BLaER1 (cell line): ENCODE measurements at regions not wholly inside any gene's neighbourhood (a gene's known extent, or its start where the extent isn't known, plus 50 kb on each side); places are given as distances from the start of the nearest gene placed in this dataset.

Source experiments
- H3K27ac ChIP-seq: shearing (Covaris generic); formaldehyde crosslinking; 2 replicates; pipeline ENCODE4 v1.8.1; 2022
- H3K27me3 ChIP-seq: shearing (Covaris generic); formaldehyde crosslinking; 2 replicates; pipeline ENCODE4 v1.8.1; 2022
- H3K36me3 ChIP-seq: shearing (Covaris generic); formaldehyde crosslinking; 2 replicates; pipeline ENCODE4 v1.8.1; 2022
- H3K4me1 ChIP-seq: shearing (Covaris generic); formaldehyde crosslinking; 2 replicates; pipeline ENCODE4 v1.8.1; 2022
- H3K4me2 ChIP-seq: shearing (Covaris generic); formaldehyde crosslinking; 2 replicates; pipeline ENCODE4 v1.8.1; 2022
- H3K4me3 ChIP-seq: shearing (Covaris generic); formaldehyde crosslinking; 2 replicates; pipeline ENCODE4 v1.8.1; 2022
- H3K9ac ChIP-seq: shearing (Covaris generic); formaldehyde crosslinking; 2 replicates; pipeline ENCODE4 v1.8.1; 2022
- H3K9me3 ChIP-seq: shearing (Covaris generic); formaldehyde crosslinking; 2 replicates; pipeline ENCODE4 v1.8.1; 2022
- H4K20me1 ChIP-seq: shearing (Covaris generic); formaldehyde crosslinking; 2 replicates; pipeline ENCODE4 v1.8.1; 2022
- Cebpa-rat ChIP-seq: shearing (Covaris generic); IDR thresholded peaks from 2 replicates; pipeline ENCODE4 v1.8.1; 2022

DNA sequence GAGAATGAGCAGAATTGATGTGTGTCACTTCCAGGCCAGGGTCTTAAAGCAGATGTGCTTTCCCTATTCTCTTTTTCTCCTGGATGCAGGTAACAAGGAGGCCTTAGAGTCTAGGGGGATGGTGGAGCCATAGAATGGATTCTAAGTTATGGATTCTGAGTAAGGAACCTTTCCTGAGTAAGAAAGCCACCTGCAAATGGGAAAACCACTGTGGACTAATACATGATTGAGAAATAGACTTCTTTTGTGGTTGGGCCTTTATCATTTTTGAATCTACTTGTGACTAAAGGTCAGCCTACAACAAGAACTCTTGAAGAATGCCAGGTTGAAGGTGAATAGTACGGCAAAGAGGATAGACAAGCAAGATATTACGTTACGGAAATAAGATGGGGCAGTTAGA lies 116.1 kb downstream of the CDC7 start:
- Histone ChIP-seq H3K9me3 (no peaks in the 10 kb centered on the region), H3K36me3 (no peaks in the 10 kb centered on the region), H3K9ac (no peak overlapping the region), H3K27ac (no peak overlapping the region), H3K4me1 (peaks cover 7% of the 10 kb centered on the region), H4K20me1 (no peaks in the 10 kb centered on the region), H3K27me3 (no peaks in the 10 kb centered on the region), H3K4me2 (no peak overlapping the region), H3K4me3 (no peak overlapping the region)
- no peak for TF ChIP-seq Cebpa-rat

DNA sequence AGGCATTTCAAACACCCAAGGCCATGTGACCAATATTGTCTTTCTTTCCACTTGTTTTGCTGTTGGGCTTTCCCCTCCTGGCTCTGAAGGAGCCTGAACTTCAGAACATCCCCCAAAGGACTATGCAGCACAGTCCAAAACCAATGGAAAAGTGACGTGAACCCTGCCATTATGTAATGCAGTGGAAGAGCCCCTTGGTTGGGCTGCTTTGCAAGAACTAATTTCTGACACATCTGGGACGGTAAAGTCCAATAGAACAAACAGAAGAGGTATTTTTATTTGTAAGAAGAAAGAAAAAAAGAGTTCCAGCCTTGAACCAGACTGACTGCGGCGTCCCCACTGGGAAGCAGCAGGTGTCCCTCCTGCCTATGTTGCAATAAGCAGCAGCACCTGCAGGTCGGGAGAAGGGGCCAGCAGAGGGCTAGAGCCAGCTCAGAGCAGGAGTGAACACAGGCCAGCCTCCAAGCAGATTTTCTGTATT lies 116.7 kb downstream of the CDC7 start:
- no peak overlapping the region for H3K27ac ChIP-seq
- H4K20me1 ChIP-seq: no peaks in the 10 kb centered on the region
- no peak overlapping the region for H3K4me2 ChIP-seq
- H3K9me3 ChIP-seq: no peaks in the 10 kb centered on the region
- H3K36me3 ChIP-seq: no peaks in the 10 kb centered on the region
- no peak overlapping the region for H3K9ac ChIP-seq
- H3K4me3 ChIP-seq: no peak overlapping the region
- TF ChIP-seq Cebpa-rat: no peak
- no peaks in the 10 kb centered on the region for H3K27me3 ChIP-seq
- peaks cover 1% of the 10 kb centered on the region; the same call in 1 of the 2 replicates for H3K4me1 ChIP-seq

DNA sequence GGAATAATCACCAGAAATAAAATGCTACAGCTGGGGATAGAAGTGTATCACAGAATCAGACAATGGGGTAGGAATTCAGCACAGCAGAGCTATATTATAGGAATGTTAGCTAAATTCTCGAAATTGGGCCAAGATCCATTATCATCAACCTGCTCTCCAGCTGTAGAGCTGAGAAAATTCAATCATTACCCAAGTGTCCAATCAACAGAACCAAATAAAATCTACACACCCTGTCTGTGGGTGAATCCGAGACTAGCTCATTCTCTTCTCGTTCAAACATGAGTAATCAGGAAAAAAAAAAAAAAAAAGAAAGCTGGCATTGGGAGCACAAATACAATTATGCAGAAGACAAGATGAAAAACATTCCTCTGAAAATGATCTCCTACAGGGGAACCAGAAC lies 119.2 kb downstream of the CDC7 start:
- H3K4me1 ChIP-seq: no peaks in the 10 kb centered on the region
- H3K4me3 ChIP-seq: no peak overlapping the region
- H3K9ac ChIP-seq: no peak overlapping the region
- no peaks in the 10 kb centered on the region for H3K27me3 ChIP-seq
- no peak for TF ChIP-seq Cebpa-rat
- no peak overlapping the region for H3K4me2 ChIP-seq
- no peaks in the 10 kb centered on the region for H4K20me1 ChIP-seq
- no peaks in the 10 kb centered on the region for H3K9me3 ChIP-seq
- no peaks in the 10 kb centered on the region for H3K36me3 ChIP-seq
- no peak overlapping the region for H3K27ac ChIP-seq

DNA sequence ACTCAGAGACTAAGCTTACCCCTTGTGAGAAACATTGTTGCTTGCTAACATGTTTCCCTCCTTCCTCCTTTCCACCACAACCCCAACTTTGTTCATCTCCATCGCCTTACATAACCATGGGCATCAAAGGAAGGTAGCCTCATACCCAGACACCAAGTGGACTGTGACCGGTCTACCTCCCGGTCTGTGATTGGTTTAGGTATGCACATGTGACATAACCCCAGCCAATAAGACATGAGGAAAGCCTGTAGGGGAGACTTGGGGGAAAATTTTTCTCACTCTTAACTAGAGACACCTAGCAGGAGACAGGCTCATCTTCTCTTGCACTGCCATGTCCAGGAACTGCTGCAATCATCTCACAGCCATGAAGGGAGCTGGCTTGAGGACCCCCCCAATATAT lies 120.7 kb downstream of the CDC7 start:
- H3K27me3 ChIP-seq: no peaks in the 10 kb centered on the region
- H3K4me3 ChIP-seq: no peak overlapping the region
- no peaks in the 10 kb centered on the region for H3K36me3 ChIP-seq
- H3K27ac ChIP-seq: no peak overlapping the region
- no peaks in the 10 kb centered on the region for H3K4me1 ChIP-seq
- H3K9ac ChIP-seq: no peak overlapping the region
- no peak overlapping the region for H3K4me2 ChIP-seq
- no peaks in the 10 kb centered on the region for H3K9me3 ChIP-seq
- no peaks in the 10 kb centered on the region for H4K20me1 ChIP-seq
- no peak for TF ChIP-seq Cebpa-rat

DNA sequence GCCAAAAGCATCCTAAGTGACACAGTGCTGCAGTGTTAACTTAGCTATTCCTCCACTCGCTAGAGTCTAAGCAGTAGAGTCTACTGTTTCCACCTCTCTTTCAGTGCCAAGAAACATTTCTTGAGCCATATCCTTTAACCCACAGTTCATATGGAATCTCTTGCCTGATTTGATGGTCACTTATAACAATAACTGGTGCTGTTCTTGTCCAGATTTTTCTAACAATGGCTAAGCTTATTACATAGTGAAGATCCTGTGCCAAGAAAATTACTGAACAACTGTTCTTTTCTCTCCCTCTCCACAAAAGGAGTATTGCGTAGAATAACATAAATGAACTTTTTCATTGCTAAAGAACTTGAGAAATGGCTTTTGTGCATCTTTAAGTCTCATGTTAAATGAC lies 121.3 kb downstream of the CDC7 start:
- TF ChIP-seq Cebpa-rat: no peak
- H3K4me2 ChIP-seq: no peak overlapping the region
- no peaks in the 10 kb centered on the region for H3K9me3 ChIP-seq
- H4K20me1 ChIP-seq: no peaks in the 10 kb centered on the region
- H3K4me1 ChIP-seq: no peaks in the 10 kb centered on the region
- H3K36me3 ChIP-seq: no peaks in the 10 kb centered on the region
- no peak overlapping the region for H3K9ac ChIP-seq
- no peak overlapping the region for H3K4me3 ChIP-seq
- no peak overlapping the region for H3K27ac ChIP-seq
- H3K27me3 ChIP-seq: no peaks in the 10 kb centered on the region

DNA sequence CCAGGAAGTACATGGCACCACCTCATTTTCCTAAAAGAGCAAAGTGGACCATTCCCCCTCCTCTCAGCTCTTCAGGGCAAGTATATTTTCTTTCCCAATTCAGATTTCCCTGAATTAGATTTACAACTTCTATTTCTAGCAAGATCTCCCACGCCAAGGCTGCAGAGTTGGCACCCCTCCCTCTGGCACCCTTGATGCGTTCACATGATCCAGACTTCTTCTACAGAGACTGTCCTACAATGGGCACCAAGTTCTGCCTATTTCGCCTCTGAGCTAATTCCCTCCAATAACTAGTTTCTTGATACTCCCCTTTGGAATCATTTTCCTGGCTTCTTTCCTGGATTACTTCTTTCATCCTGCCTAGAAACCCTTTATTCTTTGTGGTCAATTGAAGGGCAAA lies 122.0 kb downstream of the CDC7 start:
- Histone ChIP-seq H3K27ac (no peak overlapping the region), H4K20me1 (no peaks in the 10 kb centered on the region), H3K27me3 (no peaks in the 10 kb centered on the region), H3K4me2 (no peak overlapping the region), H3K4me3 (no peak overlapping the region), H3K36me3 (no peaks in the 10 kb centered on the region), H3K4me1 (no peaks in the 10 kb centered on the region), H3K9me3 (no peaks in the 10 kb centered on the region), H3K9ac (no peak overlapping the region)
- no peak for TF ChIP-seq Cebpa-rat

DNA sequence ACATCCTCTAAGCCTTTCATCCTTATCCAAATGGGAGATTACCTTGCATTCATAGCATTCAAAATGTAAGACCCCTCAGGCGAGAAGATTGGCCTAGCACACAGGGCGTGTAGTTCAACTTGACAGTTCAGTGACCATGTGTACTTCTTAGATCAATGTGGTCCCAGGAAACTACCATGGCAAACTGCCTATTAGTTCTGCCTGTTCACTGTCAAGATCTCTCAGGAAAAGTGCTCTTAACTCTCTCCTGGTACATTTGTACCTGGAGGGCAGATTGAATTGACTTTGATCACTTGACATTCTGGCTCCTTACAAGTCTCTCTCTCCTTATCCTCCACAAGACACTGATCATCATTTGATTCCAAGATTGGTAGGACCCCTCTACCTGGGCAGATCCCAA lies 122.4 kb downstream of the CDC7 start:
- no peaks in the 10 kb centered on the region for H3K36me3 ChIP-seq
- H3K4me3 ChIP-seq: no peak overlapping the region
- no peak overlapping the region for H3K27ac ChIP-seq
- H3K4me1 ChIP-seq: no peaks in the 10 kb centered on the region
- no peak for TF ChIP-seq Cebpa-rat
- 0 out of 2 replicates have a peak, but pooled peaks cover 4% of the 10 kb centered on the region for H3K9me3 ChIP-seq
- no peak overlapping the region for H3K9ac ChIP-seq
- no peaks in the 10 kb centered on the region for H3K27me3 ChIP-seq
- no peak overlapping the region for H3K4me2 ChIP-seq
- H4K20me1 ChIP-seq: no peaks in the 10 kb centered on the region

DNA sequence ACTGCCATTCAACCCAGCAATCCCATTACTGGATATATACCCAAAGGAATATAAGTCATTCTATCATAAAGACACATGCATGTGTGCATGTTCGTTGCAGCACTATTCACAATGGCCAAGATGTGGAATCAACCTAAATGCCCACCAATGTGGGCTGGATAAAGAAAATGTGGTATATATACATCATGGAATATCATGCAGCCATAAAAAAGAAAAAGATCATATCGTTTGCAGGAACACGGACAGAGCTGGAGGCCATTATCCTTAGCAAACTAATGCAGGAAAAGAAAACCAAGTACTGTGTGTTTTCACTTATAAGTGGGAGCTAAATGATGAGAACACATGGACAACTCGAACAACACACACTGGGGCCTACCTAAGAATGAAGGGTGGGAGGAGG lies 123.7 kb downstream of the CDC7 start:
- Histone ChIP-seq H3K27ac (no peak overlapping the region), H4K20me1 (no peaks in the 10 kb centered on the region), H3K36me3 (no peaks in the 10 kb centered on the region), H3K9ac (no peak overlapping the region), H3K4me3 (no peak overlapping the region), H3K27me3 (no peaks in the 10 kb centered on the region), H3K4me2 (no peak overlapping the region), H3K9me3 (0 out of 2 replicates have a peak, but pooled peaks cover 5% of the 10 kb centered on the region), H3K4me1 (no peaks in the 10 kb centered on the region)
- no peak for TF ChIP-seq Cebpa-rat
